Activated CD4-positive, alpha-beta T cell treated with anti-CD3 and anti-CD28 coated beads, Interleukin-2, amount 50 U/mL, for 24 hours (primary cell): ENCODE measurements at regions not wholly inside any gene's neighbourhood (a gene's known extent, or its start where the extent isn't known, plus 50 kb on each side); places are given as distances from the start of the nearest gene placed in this dataset.

ENCODE experiments used
- DNase-seq, 2 donors: peaks; one replicate each; pipeline ENCODE4 v3.0.0-alpha.2; 2020; ENCODE audit warnings: low read depth in 1 of 2, low spot score in 1 of 2

DNA sequence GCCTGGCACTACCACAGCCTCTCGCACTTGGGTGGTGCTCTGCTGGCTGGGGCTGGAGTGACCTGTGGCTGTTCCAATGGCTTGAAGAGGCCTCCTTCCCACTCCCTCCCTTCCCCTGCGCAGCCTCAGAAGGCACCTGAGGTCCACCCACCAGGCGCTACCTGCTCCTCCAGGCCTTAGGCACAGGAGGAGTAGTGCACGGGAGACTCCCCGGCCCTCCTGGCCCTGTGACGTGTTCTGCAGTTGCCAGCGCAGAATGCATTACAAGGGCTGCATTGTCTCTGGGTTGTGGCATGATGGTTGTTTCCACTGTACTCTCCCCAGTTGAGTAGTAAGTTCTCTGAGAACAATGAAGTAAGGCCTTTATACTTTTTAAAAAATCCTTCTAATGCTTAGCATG is 128.6 kb downstream of the TEX29 start:
- DNase-seq = no peak

DNA sequence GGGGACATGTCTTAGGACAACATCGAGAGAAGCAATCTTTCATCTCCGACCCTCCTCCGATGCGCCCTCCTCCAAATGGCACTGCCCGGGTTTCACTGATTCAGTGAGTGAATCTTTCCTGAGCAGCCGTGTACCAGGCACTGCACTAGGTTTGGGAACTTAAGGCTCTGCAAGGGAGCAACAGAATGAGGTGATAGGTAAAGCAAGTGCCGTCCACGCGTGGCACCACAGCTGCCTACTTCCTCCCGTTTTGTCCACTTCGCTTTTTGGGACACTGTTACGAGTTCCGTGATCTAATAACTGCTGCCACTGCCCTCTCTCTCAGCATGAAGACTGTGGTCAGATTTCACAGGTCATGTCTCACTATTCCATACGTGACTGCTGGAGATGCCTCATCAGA is 131.0 kb downstream of the TEX29 start:
- DNase-seq = no peak

DNA sequence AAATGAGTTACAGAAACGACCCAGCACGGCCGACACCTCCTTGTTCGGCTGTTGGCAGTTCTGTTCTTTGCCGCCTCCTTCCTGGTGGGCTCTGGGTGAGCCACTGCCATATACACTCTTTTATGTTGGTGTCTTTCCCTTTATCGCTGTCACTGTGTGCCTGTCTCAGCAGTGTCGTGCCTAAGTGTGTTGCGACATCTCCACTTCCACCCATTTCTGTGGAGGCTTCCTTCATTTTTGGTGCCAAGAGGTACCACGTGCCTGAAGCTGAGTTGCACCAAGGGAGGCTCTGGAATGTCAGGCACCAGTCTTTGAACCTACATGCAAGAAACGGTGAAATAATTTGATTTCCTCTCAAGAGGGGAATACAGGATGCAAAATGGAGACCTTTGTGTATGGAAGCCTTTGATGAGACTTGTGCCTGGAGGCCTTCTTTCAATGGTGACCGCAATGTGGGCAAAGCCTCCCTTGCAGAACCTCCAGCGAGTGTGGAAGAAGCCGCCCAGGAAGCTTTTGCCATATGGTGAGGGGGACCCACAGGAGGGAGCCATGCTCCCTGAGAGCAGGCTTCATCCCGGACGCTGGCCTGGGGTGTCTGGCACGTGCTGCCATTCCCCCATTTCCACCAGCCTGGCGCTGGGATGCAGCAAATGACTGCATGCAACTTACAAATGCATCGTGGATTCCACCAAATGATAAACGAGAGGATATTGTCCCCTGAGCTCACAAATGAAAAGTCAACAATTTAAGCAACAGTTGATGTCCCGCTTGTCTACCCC is 136.2 kb downstream of the TEX29 start:
- no peak for DNase-seq

DNA sequence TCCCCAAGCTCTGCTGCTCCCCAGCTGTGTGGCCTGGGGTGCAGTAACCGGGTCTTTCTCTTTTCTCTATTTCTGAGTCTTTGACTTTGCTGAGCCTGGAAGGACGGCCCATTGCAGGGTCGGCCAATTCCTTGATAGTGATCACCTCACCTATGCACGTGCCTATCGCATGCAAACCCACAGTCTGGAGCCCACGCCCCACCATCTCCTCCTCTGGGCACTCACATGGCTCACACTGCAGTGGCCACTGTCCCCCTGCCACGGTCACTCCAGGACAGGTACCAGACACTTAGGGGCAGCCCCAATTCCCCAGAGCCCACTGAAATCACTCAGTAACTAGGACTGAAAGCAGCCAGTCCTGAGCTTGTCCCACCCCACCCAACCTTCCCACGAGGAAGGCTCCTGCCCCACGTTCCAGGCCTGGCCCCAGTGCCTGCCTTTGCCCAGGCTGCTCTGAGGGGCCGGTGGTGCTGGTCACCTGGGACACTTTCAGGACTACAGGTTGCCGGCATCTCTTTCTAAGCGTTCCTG is 137.6 kb downstream of the TEX29 start:
- no peak for DNase-seq

DNA sequence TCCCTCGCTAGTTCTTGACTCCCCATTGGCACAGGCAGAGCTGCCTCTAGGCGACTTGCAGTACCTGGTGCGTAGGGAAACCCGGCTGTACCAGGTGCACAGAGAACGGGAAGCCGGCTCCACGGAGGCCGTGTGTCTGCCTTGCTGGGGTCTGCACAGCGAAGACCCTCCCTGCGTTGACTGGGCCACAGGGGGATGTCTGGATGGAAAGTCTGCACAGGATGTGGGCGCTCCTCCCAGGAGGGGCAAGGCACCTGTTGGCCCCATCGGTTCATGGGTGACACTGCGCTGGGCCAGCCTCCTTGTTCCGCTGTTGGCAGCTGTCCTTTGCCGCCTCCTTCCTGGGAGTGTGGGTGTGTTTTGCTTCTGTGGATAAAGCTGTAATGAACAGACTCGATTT is 138.3 kb downstream of the TEX29 start:
- no peak for DNase-seq

DNA sequence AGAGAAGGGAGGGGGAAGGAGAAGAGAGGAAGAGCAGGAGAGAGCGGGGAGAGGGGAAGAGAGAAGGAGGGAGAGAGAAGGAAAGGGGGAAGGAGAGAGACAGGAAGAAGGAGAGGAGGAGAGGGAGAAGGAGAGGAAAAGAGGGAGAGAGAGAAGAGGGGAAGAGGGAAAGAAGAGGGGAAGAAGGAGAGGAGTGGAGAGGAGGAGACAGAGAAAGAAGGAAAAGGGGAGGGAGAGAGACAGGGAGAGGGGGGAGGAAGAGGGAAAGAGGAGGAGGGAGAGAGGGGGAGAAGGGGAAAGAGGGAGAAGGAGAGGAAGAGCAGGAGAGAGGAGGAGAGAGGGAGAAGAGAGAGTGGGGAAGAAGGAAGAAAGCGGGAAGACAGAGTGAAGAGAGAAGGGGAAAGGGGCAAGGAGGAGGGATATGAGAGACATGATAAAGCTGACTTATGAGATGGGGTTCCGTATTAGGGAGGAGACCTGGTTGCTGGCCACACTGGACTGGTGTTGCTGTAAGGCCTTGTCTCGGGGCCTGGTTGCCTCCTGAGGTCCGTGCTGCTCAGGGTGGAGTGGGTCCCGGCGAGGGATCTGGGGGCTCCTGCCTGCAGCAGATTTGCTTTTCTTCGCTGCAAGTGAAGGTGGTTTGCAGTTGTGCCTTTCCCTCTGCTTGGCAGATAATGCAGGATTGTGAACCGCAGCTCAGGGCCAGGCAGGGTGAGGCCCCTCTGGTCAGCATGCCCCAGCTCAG is 139.5 kb downstream of the TEX29 start:
- no peak for DNase-seq

DNA sequence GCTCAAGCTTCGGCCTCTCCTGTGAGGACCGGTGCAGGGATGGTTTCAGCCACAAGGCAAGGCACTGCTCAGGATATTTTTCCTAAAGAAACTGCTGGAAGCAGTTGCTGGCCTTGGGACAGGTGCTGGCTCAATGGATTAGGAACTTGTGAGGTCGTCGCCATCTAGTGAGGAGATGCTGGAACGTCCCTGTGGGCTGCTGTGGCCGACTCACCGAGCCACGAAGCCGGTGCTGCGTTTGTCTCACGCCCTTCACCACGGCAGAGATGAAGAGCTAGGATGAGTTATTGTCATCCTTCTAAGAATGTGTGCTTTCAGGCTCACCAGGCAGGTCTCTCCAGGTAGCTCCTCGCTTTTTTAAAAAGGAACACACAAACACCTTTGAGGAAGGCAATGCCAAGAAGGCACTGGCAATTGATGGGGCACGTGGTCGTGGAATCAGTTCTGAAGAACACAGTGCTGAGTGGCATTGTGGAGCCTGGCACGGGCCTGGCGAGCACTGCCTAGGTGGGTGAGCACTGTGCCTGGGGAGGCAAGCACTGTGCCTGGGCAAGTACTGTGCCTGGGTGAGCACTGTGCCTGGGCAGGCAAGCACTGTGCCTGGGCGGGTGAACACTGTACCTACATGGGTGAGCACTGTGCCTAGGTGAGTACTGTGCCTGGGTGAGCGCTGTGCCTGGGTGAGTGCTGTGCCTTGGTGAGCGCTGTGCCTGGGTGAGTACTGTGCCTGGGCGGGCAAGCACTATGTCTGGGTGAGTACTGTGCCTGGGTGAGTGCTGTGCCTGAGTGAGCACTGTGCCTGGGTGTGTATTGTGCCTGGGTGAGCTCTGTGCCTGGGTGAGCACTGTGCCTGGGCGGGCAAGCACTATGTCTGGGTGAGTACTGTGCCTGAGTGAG is 140.4 kb downstream of the TEX29 start:
- DNase-seq = no peak

DNA sequence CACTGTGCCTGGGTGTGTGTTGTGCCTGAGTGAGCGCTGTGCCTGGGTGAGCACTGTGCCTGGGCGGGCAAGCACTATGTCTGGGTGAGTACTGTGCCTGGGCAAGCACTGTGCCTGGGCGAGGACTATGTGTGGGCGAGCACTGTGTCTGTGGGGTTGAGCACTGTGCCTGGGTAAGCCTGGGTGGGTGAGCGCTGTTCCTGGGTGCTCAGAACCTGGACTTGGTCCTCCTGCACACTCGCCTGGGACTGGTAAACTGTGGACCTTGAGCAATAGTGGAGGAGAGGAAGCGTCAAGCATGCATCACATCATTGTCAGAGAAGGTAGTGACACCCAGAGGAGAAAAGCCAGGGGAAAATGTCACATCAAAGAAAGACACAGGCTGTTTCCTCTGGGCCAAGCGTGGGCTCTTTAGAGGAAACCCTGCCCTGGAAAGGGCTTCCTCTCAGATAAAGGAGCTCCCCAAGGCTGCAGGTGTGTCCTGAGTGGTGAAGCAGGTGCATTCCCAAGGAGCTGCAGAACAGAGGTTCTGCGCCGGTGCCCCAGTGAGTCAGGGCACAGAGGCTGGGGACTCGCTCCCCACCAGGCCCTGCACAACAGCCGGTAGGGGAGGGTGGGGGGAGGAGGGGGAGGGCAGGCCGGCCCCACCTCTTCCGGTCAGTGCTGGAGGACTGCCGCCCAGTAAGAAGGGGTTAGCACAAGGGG is 141.2 kb downstream of the TEX29 start:
- DNase-seq = no peak

DNA sequence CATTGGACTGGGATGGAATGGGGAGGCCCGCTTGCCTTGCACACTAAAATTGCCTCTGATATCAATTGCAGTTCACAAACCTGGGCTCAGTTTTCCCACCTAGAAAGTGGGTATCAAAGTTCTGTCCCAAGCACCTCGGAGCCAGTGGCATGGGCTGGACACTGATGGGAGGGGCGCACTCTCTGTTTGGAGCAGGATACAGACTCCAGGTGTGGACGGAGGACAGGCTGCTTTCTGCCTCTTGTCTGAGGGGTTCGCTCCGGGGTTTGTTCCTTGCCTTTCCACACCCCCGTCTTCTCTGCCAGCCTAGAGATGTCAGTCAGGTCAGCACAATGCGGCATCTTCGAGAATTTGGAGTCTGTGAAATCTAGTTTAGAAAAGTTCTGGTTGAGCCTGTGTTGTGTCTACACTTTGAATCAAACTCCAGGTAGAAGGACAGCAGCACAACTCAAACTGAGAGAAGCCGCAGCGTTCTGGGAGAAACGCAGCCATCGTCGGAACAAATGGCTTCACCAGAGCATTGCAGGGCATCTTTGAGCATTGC is 141.9 kb downstream of the TEX29 start:
- no peak for DNase-seq

DNA sequence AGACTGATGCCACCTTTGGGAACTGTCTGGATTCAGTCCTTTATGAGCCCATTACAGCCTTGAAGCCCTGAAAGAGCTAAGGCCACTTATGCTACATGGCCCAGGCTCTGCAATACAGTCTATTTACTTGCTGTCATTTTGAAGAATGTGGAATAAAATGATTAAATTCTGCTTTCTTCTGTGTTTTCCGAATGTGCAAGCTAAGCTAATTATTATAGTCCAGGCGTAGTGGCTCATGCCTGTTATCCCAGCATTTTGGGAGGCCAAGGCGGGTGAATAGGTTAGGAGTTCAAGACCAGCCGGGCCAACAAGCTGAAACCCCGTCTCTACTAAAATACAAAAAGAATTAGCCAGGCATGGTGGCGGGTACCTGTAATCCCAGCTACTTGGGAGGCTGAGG is 142.5 kb downstream of the TEX29 start:
- no peak for DNase-seq

DNA sequence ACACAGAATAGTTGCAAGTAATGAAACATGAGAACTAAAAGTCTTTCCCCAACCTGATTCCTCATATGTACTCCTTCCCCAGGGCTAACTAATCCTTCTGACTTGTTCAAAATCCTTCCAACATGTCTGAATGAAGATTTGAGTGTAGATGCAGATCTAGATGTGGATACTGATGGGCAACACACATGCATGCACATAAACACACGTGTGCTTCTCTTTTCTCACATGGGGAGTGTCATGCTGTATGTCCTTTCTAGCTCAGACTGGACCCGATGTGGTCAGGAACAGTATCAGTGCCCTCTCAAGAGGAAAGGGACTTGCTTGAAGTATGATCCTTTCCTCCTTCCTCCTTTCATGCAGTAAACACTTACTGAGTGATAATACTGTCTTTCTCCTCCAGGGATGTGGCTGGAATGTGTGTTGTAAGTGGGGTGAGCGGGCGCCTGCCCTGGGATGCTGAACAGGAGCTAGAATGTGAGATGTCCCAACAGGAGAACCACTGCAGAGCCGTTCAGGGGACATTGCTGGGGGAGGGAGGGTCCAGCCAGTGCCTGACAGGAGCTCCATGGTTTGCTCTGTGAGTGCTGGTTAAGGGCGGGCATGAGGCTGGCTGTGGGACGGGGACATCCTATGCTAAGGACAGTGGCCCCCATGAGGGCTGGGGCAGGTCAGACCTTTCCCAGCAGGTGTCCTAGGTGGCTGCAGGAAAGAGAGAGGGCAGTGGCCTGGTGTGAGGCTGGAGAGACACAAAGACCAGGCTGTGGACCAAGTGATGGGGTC is 146.9 kb downstream of the TEX29 start:
- no peak for DNase-seq

DNA sequence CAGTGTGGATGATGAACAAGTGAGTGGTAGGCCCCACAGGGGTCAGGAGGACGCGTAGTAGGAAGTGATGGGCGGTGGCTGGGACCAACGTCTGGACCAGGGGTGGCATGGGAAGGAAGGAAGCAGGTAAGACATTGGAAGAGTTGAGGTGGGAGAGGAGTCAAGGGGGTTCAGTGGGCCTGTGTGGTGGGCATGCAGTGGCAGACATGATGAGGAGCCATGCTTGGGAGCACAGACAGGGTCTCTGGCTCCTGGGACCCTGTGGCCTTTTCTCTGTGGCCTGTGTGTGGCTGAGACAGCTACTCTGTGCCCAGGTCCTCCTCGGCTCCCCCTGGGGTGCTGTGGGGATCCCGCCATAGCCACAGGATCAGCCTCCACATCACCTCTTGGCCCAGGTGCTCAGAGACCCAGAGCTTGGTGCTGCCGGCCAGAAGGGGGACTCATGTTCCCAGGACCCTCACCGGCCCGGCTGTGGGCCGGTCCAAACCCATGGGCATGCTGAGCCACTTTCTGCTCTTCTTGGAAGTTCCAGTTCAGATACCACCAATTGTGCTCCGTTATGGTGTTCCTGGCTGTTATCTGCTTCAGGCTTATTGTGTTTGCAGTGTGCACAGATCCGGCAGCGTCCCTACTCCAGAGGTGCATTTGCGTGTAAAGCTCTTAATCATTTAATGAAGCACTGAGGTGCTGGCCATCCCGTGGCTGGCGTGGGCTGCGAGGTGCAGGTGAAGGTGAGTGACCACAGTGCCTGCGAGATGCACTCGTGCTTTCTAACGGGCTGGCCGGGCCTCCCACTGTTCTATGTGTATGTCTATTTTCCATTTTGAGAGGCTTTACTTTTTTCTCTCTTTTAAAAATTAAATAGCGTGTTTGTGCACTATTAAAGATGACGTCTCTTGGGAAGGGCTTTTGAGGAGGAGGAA is 147.9 kb downstream of the TEX29 start:
- DNase-seq = no peak

DNA sequence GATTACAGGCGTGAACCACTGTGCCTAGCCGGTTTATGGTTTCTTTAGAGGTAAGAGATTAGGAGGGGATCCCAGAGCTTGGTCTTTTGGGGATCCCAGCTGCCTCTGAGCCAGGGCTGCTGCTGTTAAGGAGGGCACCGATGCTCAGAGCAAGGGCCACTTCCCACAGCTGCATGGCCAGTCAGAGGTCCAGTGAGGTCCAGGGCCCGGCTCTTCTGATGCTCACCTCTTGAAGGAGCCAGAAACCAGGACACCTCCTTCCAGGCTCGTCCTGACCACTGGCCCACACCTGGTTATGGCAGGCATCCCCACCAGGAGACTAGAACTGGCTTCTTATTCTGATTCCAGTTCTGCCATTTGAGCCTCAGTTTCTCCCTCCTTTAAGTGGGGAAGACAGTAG is 149.0 kb downstream of the TEX29 start:
- DNase-seq = no peak

DNA sequence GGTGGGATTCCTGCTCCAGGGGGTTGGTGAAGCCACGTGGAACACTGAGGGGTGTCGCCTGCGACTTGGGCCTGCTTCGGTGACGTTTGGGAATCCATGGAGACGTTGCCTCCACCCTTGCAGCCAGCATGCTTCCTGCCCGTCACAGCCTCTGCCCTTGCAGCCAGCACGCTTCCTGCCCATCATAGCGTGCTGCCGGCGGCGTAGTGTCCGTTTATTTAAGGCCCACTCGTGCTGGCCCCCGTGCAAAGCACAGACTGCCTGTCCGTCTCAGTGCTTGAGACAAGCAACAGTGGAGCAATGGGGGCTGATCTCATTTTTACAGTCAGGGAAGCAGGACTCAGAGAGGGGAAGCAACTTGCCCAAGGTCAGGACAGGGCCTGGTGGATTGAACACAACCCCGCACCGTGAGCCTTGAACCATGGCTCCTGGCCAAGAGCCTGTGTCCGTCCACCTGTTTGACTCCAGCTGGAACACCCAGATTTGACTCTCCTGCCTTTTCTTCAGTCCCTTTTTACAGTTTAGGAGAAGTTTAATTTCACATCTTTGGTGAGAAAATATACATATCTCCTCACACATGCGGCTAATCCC is 149.6 kb downstream of the TEX29 start:
- DNase-seq = no peak

DNA sequence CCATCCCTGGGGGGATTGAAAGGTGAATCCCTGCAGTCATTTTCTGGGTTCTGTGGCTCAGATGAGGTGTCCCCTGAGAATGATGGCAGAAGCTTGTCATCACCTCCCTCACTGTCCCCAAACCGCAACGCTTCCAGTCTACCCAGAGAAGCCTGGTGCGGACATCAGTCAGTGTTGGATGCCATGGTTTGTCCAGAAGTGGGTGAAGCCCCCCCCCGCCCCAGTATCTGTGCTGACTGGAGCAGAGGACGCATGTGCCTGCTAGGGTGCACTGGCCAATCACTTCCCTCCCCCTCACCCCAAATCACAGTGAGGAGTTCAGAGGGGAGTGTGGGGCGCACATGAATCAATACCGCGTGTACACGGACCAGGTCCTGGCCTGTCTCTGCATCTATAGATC is 150.5 kb downstream of the TEX29 start:
- no peak for DNase-seq

DNA sequence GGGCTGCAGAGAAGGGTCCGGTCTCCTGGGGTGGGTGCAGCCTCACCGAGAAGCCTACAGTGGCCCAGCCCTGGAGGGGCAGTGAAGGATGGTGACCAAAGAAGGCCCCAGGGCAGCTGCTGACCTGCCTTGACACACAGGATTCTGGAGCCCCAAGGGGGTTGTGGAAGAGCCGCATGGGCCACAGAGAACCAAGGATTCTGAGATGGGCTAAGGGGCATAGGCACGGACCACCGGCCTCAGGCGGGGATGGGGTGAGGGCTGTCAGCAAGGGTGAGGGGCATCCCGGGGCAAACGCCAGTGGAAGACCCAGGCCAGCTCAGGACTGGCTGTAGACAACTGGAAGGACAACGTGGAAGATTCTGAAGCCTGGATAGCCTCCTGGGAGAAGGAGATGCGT is 151.6 kb downstream of the TEX29 start:
- DNase-seq = no peak

DNA sequence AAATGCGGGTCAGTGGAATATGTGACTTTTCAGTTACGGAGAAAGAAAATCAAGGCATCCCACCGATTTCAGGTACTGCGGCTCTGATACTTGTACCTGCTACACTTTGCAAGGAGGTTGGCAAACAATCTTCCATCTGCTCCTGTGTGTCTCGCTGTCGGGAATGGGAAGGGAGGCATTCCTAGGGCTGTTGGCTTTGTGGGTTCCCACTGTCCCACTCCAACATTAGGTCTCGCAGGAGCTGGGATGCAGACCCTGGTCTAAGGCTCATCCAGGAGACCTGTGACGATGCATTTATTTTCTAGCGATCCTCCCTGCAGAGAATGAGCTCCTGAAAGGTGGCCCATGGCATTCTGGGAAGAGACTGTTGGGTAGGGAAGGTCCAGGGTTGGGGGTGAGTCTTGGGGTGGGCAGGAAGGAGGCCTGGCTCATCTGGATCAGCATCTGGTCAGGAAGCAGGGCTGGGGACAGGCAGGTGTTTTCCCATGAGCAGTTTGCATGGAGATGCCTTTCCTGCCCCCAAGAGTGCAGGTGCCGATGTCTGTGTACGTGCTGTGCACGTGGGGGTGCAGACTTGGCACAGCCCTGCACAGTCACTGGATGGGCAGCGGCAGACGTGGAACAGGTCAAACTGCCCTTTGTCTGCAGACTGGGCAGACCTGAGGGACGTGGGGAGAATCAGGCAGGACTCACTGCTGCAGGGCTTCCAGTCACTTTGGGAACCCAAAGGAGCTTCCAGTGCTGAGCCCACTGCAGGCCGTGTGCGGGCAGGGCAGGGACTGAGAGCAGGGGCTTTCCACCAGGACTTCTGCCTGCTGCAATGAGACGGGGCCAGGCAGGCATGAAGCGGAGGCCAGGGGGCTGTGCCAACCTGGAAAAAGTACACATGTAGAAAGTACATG is 152.4 kb downstream of the TEX29 start:
- DNase-seq = no peak
